Mesendoderm (in vitro differentiated cells): ENCODE measurements at regions not wholly inside any gene's neighbourhood (a gene's known extent, or its start where the extent isn't known, plus 50 kb on each side); places are given as distances from the start of the nearest gene placed in this dataset.

ENCODE experiments used
- DNase-seq: peaks from one replicate; pipeline ENCODE4 v3.0.0; 2013
- H2AK5ac ChIP-seq: 2 replicates; pipeline ENCODE4 v1.6.1; 2013; ENCODE audit warnings: low read length, inconsistent platforms
- H2BK120ac ChIP-seq: 2 replicates; pipeline ENCODE4 v1.6.1; 2013; ENCODE audit warnings: low read depth, mild to moderate bottlenecking, low read length, moderate library complexity, mixed read lengths
- H2BK15ac ChIP-seq: replicated peaks from 2 replicates; pipeline ENCODE4 v1.6.1; 2013; ENCODE audit warnings: low read depth, mild to moderate bottlenecking, moderate library complexity
- H2BK5ac ChIP-seq: 2 replicates; pipeline ENCODE4 v1.6.1; 2013; ENCODE audit warnings: low read length, inconsistent platforms
- H3K18ac ChIP-seq: 2 replicates; pipeline ENCODE4 v1.6.1; 2013; ENCODE audit warnings: mild to moderate bottlenecking, low read length, mixed read lengths
- H3K23ac ChIP-seq: one replicate; pipeline ENCODE4 v1.6.1; 2013; ENCODE audit warnings: low read length
- H3K27ac ChIP-seq: 2 replicates; pipeline ENCODE4 v1.5.1; 2013; ENCODE audit warnings: low read depth, mild to moderate bottlenecking, inconsistent platforms, low read length, moderate library complexity
- H3K27me3 ChIP-seq: 2 replicates; pipeline ENCODE4 v1.6.1; 2013; ENCODE audit warnings: low read length, control low read depth, mild to moderate bottlenecking, inconsistent platforms; ENCODE audit not compliant: insufficient read depth, poor library complexity
- H3K36me3 ChIP-seq: 2 replicates; pipeline ENCODE4 v1.6.1; 2013; ENCODE audit warnings: low read length, inconsistent platforms; ENCODE audit not compliant: control insufficient read depth, insufficient read depth
- H3K4ac ChIP-seq: one replicate; pipeline ENCODE4 v1.6.1; 2013; ENCODE audit warnings: low read depth, mild to moderate bottlenecking, low read length, moderate library complexity
- H3K4me1 ChIP-seq: 2 replicates; pipeline ENCODE4 v1.6.1; 2013; ENCODE audit warnings: low read depth, low read length, inconsistent platforms; ENCODE audit not compliant: control insufficient read depth
- H3K4me2 ChIP-seq: 2 replicates; pipeline ENCODE4 v1.6.1; 2013; ENCODE audit warnings: low read length
- H3K4me3 ChIP-seq: 2 replicates; pipeline ENCODE4 v1.5.1; 2013; ENCODE audit warnings: mild to moderate bottlenecking, low read length
- H3K56ac ChIP-seq: one replicate; pipeline ENCODE4 v1.6.1; 2013; ENCODE audit warnings: low read length
- H3K79me1 ChIP-seq: 2 replicates; pipeline ENCODE4 v1.6.1; 2013; ENCODE audit warnings: low read length, inconsistent platforms
- H3K79me2 ChIP-seq: 2 replicates; pipeline ENCODE4 v1.6.1; 2013; ENCODE audit warnings: mild to moderate bottlenecking, low read length; ENCODE audit not compliant: control insufficient read depth, insufficient read depth
- H3K9ac ChIP-seq: 2 replicates; pipeline ENCODE4 v1.6.1; 2013; ENCODE audit warnings: low read length, inconsistent platforms
- H4K5ac ChIP-seq: one replicate; pipeline ENCODE4 v1.6.1; 2013; ENCODE audit warnings: low read length
- H4K8ac ChIP-seq: one replicate; pipeline ENCODE4 v1.6.1; 2013; ENCODE audit warnings: low read depth, mild to moderate bottlenecking, control low read depth, low read length, moderate library complexity
- WGBS: extraction: QIAGEN DNeasy Blood & Tissue Kit; methylation state at CpG from one replicate; pipeline ENCODE4 v1.1.7; 2013; ENCODE audit warnings: low lambda C conversion rate, missing lambda C conversion rate; ENCODE audit not compliant: insufficient coverage; ENCODE audit errors: extremely low coverage; 5-methylcytosine and 5-hydroxymethylcytosine counted together

GRCh38 chr7:113321201-113321600, 202.8 kb upstream of the SMIM30 start:
- peak; percentile 20 for DNase-seq
- no peak overlapping the region for H3K56ac ChIP-seq
- no peak overlapping the region for H3K9ac ChIP-seq
- no peak overlapping the region for H2BK120ac ChIP-seq
- H2BK15ac ChIP-seq = no peak overlapping the region
- H2AK5ac ChIP-seq = no peak overlapping the region
- H3K27ac ChIP-seq = no peak overlapping the region
- no peak overlapping the region for H3K18ac ChIP-seq
- H3K4me2 ChIP-seq = no peak overlapping the region
- no peak overlapping the region for H3K4ac ChIP-seq
- no peak overlapping the region for H4K5ac ChIP-seq
- no peak overlapping the region for H3K4me3 ChIP-seq
- no peaks in the 10 kb centered on the region for H3K4me1 ChIP-seq
- no peak overlapping the region for H3K23ac ChIP-seq
- no CpG with 5 or more reads among the region's 2 CpGs for WGBS
- H3K36me3 ChIP-seq = no peaks in the 10 kb centered on the region
- no peak overlapping the region for H2BK5ac ChIP-seq
- no peak overlapping the region for H4K8ac ChIP-seq
- no peaks in the 10 kb centered on the region for H3K79me1 ChIP-seq
- no peaks in the 10 kb centered on the region for H3K79me2 ChIP-seq
- H3K27me3 ChIP-seq = no peaks in the 10 kb centered on the region

- no peaks in the 10 kb centered on the region for H3K36me3 ChIP-seq
- no peak overlapping the region for H3K4ac ChIP-seq
- no peaks in the 10 kb centered on the region for H3K27me3 ChIP-seq
- H3K79me1 ChIP-seq = no peaks in the 10 kb centered on the region
- no peak overlapping the region for H4K8ac ChIP-seq
- H3K79me2 ChIP-seq = no peaks in the 10 kb centered on the region
- H3K23ac ChIP-seq = no peak overlapping the region
- H2BK120ac ChIP-seq = no peak overlapping the region
- DNase-seq = no peak
- H3K18ac ChIP-seq = no peak overlapping the region
- H3K4me3 ChIP-seq = no peak overlapping the region
- no peak overlapping the region for H3K27ac ChIP-seq
- H3K9ac ChIP-seq = no peak overlapping the region
- no peak overlapping the region for H3K4me2 ChIP-seq
- no CpG with 5 or more reads among the region's 4 CpGs for WGBS
- H3K56ac ChIP-seq = no peak overlapping the region
- H2BK15ac ChIP-seq = no peak overlapping the region
- no peak overlapping the region for H4K5ac ChIP-seq
- H2BK5ac ChIP-seq = no peak overlapping the region
- H3K4me1 ChIP-seq = no peaks in the 10 kb centered on the region
- no peak overlapping the region for H2AK5ac ChIP-seq
These were observed 202.1 kb upstream of the SMIM30 start for GRCh38 chr7:113320419-113320818.

- Histone ChIP-seq H3K79me1 (no peaks in the 10 kb centered on the region), H3K4me2 (no peak overlapping the region), H3K23ac (no peak overlapping the region), H4K5ac (no peak overlapping the region), H2AK5ac (no peak overlapping the region), H2BK15ac (no peak overlapping the region), H3K27ac (no peak overlapping the region), H3K79me2 (no peaks in the 10 kb centered on the region), H4K8ac (no peak overlapping the region), H3K56ac (no peak overlapping the region), H3K9ac (no peak overlapping the region), H2BK5ac (no peak overlapping the region), H3K18ac (no peak overlapping the region), H2BK120ac (no peak overlapping the region), H3K27me3 (no peaks in the 10 kb centered on the region), H3K4me3 (no peak overlapping the region), H3K4ac (no peak overlapping the region), H3K4me1 (no peaks in the 10 kb centered on the region), H3K36me3 (no peaks in the 10 kb centered on the region)
- no peak for DNase-seq
- WGBS = no CpG with 5 or more reads among the region's 2 CpGs
These were observed 196.2 kb upstream of the SMIM30 start for GRCh38 chr7:113314594-113314993.

GRCh38 chr7:113308399-113308798, 190.0 kb upstream of the SMIM30 start:
- DNase-seq = no peak
- Histone ChIP-seq H4K5ac (no peak overlapping the region), H3K4me2 (no peak overlapping the region), H3K27me3 (no peaks in the 10 kb centered on the region), H3K23ac (no peak overlapping the region), H2BK120ac (no peak overlapping the region), H3K18ac (no peak overlapping the region), H2AK5ac (no peak overlapping the region), H3K79me2 (no peaks in the 10 kb centered on the region), H3K9ac (no peak overlapping the region), H3K4ac (no peak overlapping the region), H3K4me3 (no peak overlapping the region), H2BK15ac (no peak overlapping the region), H3K4me1 (no peaks in the 10 kb centered on the region), H3K27ac (no peak overlapping the region), H2BK5ac (no peak overlapping the region), H3K79me1 (no peaks in the 10 kb centered on the region), H3K56ac (no peak overlapping the region), H4K8ac (no peak overlapping the region), H3K36me3 (no peaks in the 10 kb centered on the region)
- no CpG with 5 or more reads among the region's 2 CpGs for WGBS

- Histone ChIP-seq H4K8ac (no peak overlapping the region), H2BK5ac (no peak overlapping the region), H3K27me3 (no peaks in the 10 kb centered on the region), H2BK120ac (no peak overlapping the region), H3K4ac (no peak overlapping the region), H3K9ac (no peak overlapping the region), H2BK15ac (no peak overlapping the region), H3K27ac (no peak overlapping the region), H3K4me3 (no peak overlapping the region), H3K79me1 (no peaks in the 10 kb centered on the region), H3K18ac (no peak overlapping the region), H3K56ac (no peak overlapping the region), H2AK5ac (no peak overlapping the region), H3K79me2 (no peaks in the 10 kb centered on the region), H4K5ac (no peak overlapping the region), H3K36me3 (no peaks in the 10 kb centered on the region), H3K4me1 (no peaks in the 10 kb centered on the region), H3K23ac (no peak overlapping the region), H3K4me2 (no peak overlapping the region)
- no peak for DNase-seq
- WGBS = no CpG with 5 or more reads among the region's 2 CpGs
These were observed 188.8 kb upstream of the SMIM30 start for GRCh38 chr7:113307147-113307546.

- Histone ChIP-seq H3K9ac (no peak overlapping the region), H3K56ac (no peak overlapping the region), H3K79me1 (no peaks in the 10 kb centered on the region), H3K4me3 (no peak overlapping the region), H3K27ac (no peak overlapping the region), H3K4me1 (no peaks in the 10 kb centered on the region), H3K4ac (no peak overlapping the region), H2BK120ac (no peak overlapping the region), H2AK5ac (no peak overlapping the region), H4K8ac (no peak overlapping the region), H3K18ac (no peak overlapping the region), H3K4me2 (no peak overlapping the region), H3K27me3 (no peaks in the 10 kb centered on the region), H3K23ac (no peak overlapping the region), H2BK5ac (no peak overlapping the region), H3K79me2 (no peaks in the 10 kb centered on the region), H2BK15ac (no peak overlapping the region), H3K36me3 (no peaks in the 10 kb centered on the region), H4K5ac (no peak overlapping the region)
- peak; percentile 4 for DNase-seq
- no CpG with 5 or more reads among the region's 2 CpGs for WGBS
These were observed 187.9 kb upstream of the SMIM30 start for GRCh38 chr7:113306302-113306701.
